GM12878 (cell line): ENCODE measurements at regions not wholly inside any gene's neighbourhood (a gene's known extent, or its start where the extent isn't known, plus 50 kb on each side); places are given as distances from the start of the nearest gene placed in this dataset.

Source experiments
- CBFB ChIP-seq: IDR thresholded peaks from 2 replicates; pipeline ENCODE4 v1.6.1; 2016; ENCODE audit warnings: antibody characterized with exemption, low read depth
- CHD2 ChIP-seq: IDR thresholded peaks from 2 replicates; pipeline ENCODE4 v1.6.1; 2011; ENCODE audit warnings: low read depth, low read length, improper control_type of control experiment, borderline replicate concordance
- CTCF ChIP-seq, 3 experiments: IDR thresholded peaks in 2 of 3; conservative IDR thresholded peaks in 1 of 3; 2 replicates each; pipeline ENCODE4 v1.5.1; 2011; ENCODE audit warnings: low read depth in 3 of 3, low read length in 3 of 3, mild to moderate bottlenecking in 3 of 3, control low read depth in 2 of 3, moderate library complexity in 2 of 3, inconsistent platforms in 1 of 3, mixed read lengths in 1 of 3; ENCODE audit not compliant: control insufficient read depth in 2 of 3, insufficient read depth in 1 of 3; ENCODE audit errors: extremely low read depth in 1 of 3
- E4F1 ChIP-seq: fragments of 450-650 bp; IDR thresholded peaks from 2 replicates; pipeline ENCODE4 v1.6.1; 2018; ENCODE audit warnings: borderline replicate concordance, mild to moderate bottlenecking; ENCODE audit not compliant: partially characterized antibody
- HDAC6 ChIP-seq: fragments of 200-600 bp; sonication (generic); IDR thresholded peaks from one replicate; pipeline ENCODE4 v1.8.0; 2017; ENCODE audit warnings: antibody characterized with exemption; ENCODE audit not compliant: unreplicated experiment
- NFYB ChIP-seq: IDR thresholded peaks from 2 replicates; pipeline ENCODE4 v1.6.1; 2011; ENCODE audit warnings: low read depth, mild to moderate bottlenecking, low read length, improper control_type of control experiment, moderate library complexity; ENCODE audit not compliant: insufficient read depth
- NR2F1 ChIP-seq: fragments of 450-650 bp; conservative IDR thresholded peaks from 2 replicates; pipeline ENCODE4 v1.6.1; 2017; ENCODE audit warnings: mild to moderate bottlenecking
- POLR2A ChIP-seq: IDR thresholded peaks from 2 replicates; pipeline ENCODE4 v1.6.1; 2011; ENCODE audit warnings: low read depth, mild to moderate bottlenecking, low read length
- POLR2AphosphoS5 ChIP-seq: IDR thresholded peaks from 2 replicates; pipeline ENCODE4 v1.6.1; 2011; ENCODE audit warnings: mild to moderate bottlenecking, low read length, inconsistent platforms
- TARDBP ChIP-seq: IDR thresholded peaks from 2 replicates; pipeline ENCODE4 v1.6.1; 2016; ENCODE audit warnings: borderline replicate concordance
- TCF12 ChIP-seq: IDR thresholded peaks from 2 replicates; pipeline ENCODE4 v1.6.1; 2011; ENCODE audit warnings: low read depth, mild to moderate bottlenecking, low read length
- ZNF384 ChIP-seq: IDR thresholded peaks from 2 replicates; pipeline ENCODE4 v1.6.1; 2012; ENCODE audit warnings: low read depth, mild to moderate bottlenecking, low read length, improper control_type of control experiment, borderline replicate concordance
- TF ChIP-seq, protein P1 (sequence below): fragments of 450-650 bp; IDR thresholded peaks from 2 replicates; pipeline ENCODE4 v1.6.1; 2017; ENCODE audit warnings: mild to moderate bottlenecking, moderate library complexity
- TF ChIP-seq, protein P2 (sequence below): IDR thresholded peaks from 2 replicates; pipeline ENCODE4 v1.6.1; 2012; ENCODE audit warnings: low read depth, low read length, improper control_type of control experiment

DNA sequence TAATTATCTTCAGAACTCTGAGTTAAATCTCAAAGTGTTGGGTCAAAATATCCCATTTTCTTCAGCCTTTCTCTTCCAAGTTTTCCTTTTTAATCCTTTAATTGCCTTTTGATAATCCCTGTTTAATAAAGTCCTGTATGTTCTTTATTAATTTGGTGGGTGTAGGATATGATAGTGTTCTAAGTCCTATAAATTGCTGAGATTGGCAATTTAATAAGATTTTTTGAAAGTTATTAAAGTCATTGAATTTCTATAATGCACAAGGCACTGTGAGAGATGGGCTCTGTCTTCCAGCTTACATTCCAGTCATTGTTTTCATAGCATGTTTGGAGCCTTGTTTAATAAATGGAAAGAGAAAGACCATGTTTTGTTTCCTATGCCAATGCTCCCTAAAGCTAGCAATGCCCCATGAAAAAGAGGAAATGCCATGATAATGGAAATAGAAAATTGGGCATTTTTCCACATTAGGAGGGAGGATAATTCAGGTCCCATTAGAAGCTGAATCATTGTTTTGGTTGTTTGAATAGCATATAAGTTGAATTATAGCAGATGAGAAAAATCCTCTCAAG, 404.8 kb downstream of the CD109 start:
- no peak for TF ChIP-seq E4F1
- no peak for TF ChIP-seq NR2F1
- no peak for TF ChIP-seq TARDBP
- no peak for TF ChIP-seq CTCF (IDR thresholded peaks at IDR 0.05 in 2 of 3, conservative IDR thresholded peaks at IDR 0.05 in 1 of 3; ENCODE audit: control insufficient read depth in 2 of 3, extremely low read depth in 1 of 3, insufficient read depth in 1 of 3, low read depth in 3 of 3, low read length in 3 of 3)
- TF ChIP-seq, protein P1, sequence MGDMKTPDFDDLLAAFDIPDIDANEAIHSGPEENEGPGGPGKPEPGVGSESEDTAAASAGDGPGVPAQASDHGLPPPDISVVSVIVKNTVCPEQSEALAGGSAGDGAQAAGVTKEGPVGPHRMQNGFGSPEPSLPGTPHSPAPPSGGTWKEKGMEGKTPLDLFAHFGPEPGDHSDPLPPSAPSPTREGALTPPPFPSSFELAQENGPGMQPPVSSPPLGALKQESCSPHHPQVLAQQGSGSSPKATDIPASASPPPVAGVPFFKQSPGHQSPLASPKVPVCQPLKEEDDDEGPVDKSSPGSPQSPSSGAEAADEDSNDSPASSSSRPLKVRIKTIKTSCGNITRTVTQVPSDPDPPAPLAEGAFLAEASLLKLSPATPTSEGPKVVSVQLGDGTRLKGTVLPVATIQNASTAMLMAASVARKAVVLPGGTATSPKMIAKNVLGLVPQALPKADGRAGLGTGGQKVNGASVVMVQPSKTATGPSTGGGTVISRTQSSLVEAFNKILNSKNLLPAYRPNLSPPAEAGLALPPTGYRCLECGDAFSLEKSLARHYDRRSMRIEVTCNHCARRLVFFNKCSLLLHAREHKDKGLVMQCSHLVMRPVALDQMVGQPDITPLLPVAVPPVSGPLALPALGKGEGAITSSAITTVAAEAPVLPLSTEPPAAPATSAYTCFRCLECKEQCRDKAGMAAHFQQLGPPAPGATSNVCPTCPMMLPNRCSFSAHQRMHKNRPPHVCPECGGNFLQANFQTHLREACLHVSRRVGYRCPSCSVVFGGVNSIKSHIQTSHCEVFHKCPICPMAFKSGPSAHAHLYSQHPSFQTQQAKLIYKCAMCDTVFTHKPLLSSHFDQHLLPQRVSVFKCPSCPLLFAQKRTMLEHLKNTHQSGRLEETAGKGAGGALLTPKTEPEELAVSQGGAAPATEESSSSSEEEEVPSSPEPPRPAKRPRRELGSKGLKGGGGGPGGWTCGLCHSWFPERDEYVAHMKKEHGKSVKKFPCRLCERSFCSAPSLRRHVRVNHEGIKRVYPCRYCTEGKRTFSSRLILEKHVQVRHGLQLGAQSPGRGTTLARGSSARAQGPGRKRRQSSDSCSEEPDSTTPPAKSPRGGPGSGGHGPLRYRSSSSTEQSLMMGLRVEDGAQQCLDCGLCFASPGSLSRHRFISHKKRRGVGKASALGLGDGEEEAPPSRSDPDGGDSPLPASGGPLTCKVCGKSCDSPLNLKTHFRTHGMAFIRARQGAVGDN = no peak
- no peak for TF ChIP-seq POLR2A
- TF ChIP-seq CBFB = no peak
- no peak for TF ChIP-seq CHD2
- TF ChIP-seq, protein P2, sequence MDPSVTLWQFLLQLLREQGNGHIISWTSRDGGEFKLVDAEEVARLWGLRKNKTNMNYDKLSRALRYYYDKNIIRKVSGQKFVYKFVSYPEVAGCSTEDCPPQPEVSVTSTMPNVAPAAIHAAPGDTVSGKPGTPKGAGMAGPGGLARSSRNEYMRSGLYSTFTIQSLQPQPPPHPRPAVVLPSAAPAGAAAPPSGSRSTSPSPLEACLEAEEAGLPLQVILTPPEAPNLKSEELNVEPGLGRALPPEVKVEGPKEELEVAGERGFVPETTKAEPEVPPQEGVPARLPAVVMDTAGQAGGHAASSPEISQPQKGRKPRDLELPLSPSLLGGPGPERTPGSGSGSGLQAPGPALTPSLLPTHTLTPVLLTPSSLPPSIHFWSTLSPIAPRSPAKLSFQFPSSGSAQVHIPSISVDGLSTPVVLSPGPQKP = no peak
- no peak for TF ChIP-seq POLR2AphosphoS5
- TF ChIP-seq NFYB = no peak
- no peak for TF ChIP-seq HDAC6
- no peak for TF ChIP-seq TCF12
- no peak for TF ChIP-seq ZNF384
